ENCODE measurements at regions not wholly inside any gene's neighbourhood (a gene's known extent, or its start where the extent isn't known, plus 50 kb on each side); places are given as distances from the start of the nearest gene placed in this dataset.

- no peak for DNase-seq (ENCODE audit: low read depth)
Observed at GRCh38 chr2:174668075-174668474, 70.5 kb upstream of the WIPF1 start.

- no peak for DNase-seq (ENCODE audit: low read depth)
Observed at GRCh38 chr2:174667250-174667860, 69.8 kb upstream of the WIPF1 start.

DNA sequence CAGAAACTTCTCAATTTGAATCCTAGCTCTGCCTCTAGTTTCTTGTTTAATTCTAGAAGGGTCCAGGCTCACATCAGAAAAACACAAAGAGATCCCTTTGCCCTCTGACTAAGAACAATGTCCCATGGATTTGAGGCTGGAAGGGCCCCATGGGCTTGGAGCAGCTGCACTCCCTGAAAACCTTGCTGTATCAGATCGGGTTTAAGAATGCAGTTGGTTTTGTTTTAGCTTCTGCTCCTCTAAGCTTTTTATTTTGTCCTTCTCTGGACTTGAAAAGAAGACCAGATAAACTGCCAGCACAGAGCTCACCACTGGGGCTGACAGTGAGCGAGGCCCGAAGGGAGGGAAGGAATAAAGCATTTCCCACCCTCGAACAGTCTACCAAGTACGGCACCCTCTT lies 69.2 kb upstream of the WIPF1 start:
- DNase-seq (ENCODE audit: low read depth), result no peak

- no peak for DNase-seq (ENCODE audit: low read depth)
Observed at GRCh38 chr2:174666312-174666711, 68.7 kb upstream of the WIPF1 start.

GRCh38 chr2:174664084-174664759 lies 66.6 kb upstream of the WIPF1 start:
- DNase-seq (ENCODE audit: low read depth), result no peak

DNA sequence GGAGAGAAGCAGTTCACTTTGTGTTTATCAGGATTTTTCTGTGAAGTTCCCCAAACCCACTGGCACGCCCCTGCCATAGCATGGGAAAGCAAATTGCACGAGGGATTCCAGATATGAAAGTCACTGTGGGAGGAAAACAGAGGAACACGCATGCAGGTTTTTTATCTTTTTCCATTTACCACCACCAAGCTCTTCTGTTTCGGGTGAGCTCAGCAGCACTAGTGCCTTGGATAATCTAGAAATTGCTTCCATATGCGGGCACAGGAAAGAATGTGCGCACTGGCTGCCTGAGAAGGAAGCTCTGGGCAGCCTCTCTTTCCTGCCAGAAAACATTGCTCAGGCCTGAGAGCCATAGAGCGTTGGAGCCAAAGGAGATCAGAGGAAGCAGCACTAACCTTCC lies 65.9 kb upstream of the WIPF1 start:
- DNase-seq (ENCODE audit: low read depth), result no peak

GRCh38 chr2:174662859-174663258 lies 65.3 kb upstream of the WIPF1 start:
- no peak for DNase-seq (ENCODE audit: low read depth)

- DNase-seq (ENCODE audit: low read depth), result no peak
Observed at GRCh38 chr2:174662459-174662858, 64.9 kb upstream of the WIPF1 start.

DNA sequence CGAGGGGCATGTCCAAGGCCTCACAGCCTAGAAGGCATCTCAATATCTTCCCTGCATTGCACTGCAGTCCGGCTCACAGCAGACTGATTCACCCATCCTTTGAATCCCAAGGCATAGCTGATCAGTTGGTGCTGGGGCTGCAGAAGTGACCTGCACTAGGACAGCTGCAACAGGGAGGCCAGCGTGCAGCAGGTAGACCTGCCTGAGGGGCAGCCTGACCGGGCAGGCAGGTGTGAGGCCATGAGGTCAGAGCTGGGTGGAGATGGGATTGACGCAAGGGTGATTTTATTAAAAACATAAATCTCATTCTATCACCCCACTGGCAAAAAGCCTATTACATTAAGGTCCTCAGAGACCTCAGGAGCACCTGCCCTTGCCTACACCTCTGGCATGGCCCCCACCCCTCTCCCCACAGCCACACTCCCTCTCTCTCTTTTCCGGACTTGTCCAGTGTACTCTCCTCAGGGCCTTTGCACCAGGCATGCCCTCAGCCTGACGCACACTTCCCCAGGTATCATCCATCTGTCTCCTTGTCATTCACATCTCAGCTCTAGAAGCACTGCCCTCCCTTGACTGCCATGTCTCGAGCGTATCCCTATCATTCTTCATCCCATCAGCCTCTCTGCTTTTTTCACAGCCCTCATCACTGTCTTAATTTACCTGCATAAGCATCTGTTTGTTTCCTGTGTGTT lies 63.5 kb upstream of the WIPF1 start:
- no peak for DNase-seq (ENCODE audit: low read depth)

- DNase-seq (ENCODE audit: low read depth), result no peak
Observed at GRCh38 chr2:174659069-174659900, 61.7 kb upstream of the WIPF1 start.

GRCh38 chr2:174656676-174657176 lies 59.1 kb upstream of the WIPF1 start:
- DNase-seq (ENCODE audit: low read depth), result no peak

DNA sequence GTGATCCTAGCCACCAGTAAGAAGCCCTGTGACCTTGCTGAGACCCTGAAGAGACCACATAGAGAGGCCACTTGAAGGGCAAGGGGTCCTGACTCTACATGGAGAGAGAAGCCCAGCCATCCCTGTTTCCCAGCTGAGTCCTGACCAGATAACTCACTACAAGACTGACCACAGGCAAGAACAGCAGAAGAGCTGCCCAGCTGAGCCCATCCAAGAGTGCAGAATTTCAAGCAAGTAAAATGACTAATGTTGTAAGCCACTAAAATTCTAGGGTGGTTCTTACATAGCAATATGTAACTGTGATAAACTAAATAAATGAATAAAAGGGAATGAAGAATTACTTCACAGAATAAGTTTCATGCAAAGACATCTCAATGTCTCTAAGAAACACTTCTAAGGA lies 58.4 kb upstream of the WIPF1 start:
- DNase-seq (ENCODE audit: low read depth), result no peak

DNA sequence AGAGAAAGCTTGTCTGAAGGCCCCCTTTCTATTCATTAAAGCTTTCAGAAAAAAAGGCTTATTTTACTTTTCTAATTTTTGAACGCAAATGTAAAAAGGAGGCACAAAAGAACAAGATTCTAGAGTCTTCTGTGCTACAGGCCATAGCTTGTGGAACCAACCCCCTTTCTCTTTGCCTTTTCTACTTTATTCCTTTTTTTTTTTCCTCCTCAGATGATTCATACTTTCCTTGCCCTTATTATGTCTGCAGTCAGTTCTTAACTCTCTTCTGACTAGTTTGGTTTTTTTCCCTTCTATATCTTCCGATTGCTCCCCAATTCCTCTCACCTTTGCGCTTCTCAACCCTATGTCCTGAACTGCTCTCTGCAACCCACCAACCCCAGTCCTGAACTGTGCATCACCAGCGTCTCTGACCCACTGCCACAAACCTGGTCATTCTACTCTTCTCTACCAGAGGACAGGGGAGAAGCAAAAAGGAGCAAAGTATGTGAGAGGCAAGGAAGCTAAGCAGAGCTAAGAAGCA lies 56.9 kb upstream of the WIPF1 start:
- DNase-seq (ENCODE audit: low read depth), result no peak

DNA sequence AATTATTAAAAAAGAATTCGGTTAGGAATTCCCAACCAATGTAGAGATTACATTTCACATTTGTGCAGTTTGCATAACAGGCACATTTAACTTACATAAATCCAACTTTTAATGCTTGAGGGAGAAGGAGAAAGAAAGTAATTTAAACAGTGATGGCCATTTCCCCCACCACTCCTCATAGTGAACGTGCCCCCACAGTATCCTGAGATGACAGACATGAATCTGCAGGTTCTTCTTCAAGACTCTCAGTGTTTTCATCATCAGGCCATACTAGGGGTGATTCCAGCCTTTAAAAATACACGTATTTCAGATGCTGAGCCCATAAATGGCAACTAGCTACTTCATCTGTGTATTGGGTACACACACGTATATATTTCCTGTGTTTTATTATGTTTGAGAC lies 51.3 kb upstream of the WIPF1 start:
- no peak for DNase-seq (ENCODE audit: low read depth)

Data from activated T-cell treated with anti-CD3 and anti-CD28 coated beads for 48 hours (primary cell).